Activated naive CD8-positive, alpha-beta T cell treated with anti-CD3 and anti-CD28 coated beads, Interleukin-2, amount 50 U/mL, for 16 hours (primary cell): ENCODE measurements at regions not wholly inside any gene's neighbourhood (a gene's known extent, or its start where the extent isn't known, plus 50 kb on each side); places are given as distances from the start of the nearest gene placed in this dataset.
"Not testable (repeated sequence)": the region's sequence is repeated elsewhere in the genome, so short reads cannot be mapped to it uniquely, and the experiment has no call there.

Experiments used
- DNase-seq: peaks from one replicate; pipeline ENCODE4 v3.0.0-alpha.2; 2020; ENCODE audit warnings: low read depth, low spot score

DNA sequence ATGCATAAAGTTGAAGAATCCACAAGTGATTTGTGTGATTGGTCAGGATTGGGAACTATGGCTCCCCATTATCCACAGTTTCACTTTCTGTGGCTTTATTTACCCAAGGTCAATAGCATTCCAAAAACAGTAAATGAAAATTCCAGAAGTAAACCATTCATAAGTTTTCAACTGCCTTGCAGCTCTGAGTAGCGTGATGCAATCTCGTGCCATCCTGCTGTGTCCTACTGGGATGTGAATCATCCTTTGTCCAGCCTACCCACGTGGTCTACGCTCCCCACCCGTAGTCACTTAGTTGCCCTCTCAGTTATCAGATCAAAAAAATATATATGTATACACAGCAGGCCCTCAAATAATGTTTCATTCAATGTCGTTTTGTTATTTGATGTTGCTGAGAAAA is 89.0 kb upstream of the DLGAP1 start:
- no peak for DNase-seq

DNA sequence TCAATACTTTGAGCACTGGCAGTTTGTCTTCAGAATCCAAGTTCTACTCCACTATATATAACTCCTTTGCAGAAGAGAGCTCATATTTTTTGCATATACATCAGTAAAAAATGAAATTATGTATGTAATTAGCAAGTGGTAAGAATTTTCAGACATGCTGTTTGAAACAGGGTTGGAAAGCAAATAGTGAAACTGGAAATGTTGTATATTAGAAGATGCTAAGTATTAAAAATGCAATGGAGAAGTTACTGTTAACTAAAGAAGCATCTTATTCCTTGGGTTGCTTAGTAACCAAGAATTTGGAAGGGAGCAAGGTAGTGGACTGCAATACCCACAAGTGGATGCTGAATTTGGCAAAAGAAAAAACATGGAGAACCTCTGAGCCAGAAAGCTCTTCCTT is 88.6 kb upstream of the DLGAP1 start:
- DNase-seq = no peak

DNA sequence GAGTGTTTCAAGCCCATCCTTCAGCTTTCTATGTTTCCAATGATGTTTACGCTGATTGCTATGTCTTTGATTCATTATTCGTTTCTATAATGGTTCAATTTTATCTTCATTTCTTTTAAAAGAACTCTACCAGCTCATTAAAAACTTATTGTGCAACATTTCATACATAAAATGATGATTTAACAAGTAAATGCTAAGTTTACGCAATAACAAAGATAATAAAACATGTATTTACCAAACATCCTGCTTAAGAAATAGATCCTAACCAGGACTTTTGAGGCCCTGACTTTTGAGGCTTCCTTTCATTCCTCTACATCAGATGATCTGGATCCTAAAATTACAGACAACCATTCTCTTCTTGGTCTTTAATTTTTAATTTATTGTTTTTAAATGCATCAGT is 86.5 kb upstream of the DLGAP1 start:
- no peak for DNase-seq

DNA sequence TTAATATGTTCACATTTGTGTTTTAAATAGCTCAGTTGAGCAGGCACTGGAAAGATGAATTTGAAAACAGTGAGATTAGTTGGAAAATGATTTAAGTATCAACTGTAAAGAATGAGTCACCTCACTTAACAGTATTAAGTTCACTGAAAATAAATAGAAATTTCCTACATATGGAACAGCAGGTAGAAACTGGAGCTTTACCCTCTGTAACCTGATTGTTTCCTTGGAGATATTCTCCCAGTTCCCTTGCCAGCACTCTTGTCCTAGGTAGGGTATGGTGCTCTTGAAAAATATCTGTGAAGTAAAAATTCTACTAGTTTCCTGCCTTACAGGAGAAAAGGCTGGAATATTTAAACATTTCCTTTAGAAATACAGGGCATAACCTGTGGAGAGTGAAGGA is 81.3 kb upstream of the DLGAP1 start:
- no peak for DNase-seq

DNA sequence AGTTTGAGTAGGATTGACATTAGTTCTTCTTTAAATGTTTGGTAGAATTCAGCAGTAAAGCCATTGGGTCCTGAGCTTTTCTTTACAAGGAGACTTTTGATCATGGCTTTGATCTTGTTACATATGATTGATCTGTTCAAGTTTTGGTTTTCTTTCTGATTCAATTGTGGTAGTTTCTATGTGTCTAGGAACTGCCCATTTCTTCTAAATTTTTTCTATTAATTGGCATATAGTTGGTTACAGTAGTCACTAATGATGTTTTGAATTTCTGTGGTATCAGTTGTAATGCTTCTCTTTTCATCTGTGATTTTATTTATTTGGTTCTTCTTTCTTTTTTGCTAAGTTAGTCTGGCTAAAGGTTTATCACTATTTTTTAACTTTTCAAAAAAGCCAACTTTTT is 73.3 kb upstream of the DLGAP1 start:
- DNase-seq = no peak

GRCh38 chr18:4527826-4528225 is 72.7 kb upstream of the DLGAP1 start:
- DNase-seq = not testable (repeated sequence)

GRCh38 chr18:4524096-4524495 is 69.0 kb upstream of the DLGAP1 start:
- DNase-seq = no peak

- DNase-seq = no peak
Measured at GRCh38 chr18:4511166-4511565, 56.1 kb upstream of the DLGAP1 start.

- no peak for DNase-seq
Measured at GRCh38 chr18:4510711-4511110, 55.6 kb upstream of the DLGAP1 start.

DNA sequence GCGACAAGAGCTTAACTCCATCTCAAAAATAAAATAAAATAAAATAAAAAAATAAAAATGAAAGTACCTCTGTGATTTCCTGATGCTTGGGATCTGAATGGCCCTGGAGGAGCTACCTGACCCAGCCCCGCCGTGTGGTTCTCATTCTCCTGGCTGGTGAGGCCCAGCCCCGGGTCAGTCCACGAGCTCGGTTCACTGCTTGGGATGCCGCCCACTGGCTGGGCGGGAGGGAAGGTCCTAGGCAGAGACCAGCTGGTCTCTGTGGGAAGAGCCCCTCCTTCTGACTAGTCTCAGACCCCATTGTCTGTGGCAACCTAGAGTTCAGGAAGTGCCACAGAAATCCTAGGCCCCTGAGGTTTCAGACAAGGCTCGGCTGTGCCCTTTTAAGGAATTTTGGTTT is 55.1 kb upstream of the DLGAP1 start:
- DNase-seq = no peak
